Endothelial cell of umbilical vein (primary cell): ENCODE measurements at regions not wholly inside any gene's neighbourhood (a gene's known extent, or its start where the extent isn't known, plus 50 kb on each side); places are given as distances from the start of the nearest gene placed in this dataset.

Source experiments
- POLR2A ChIP-seq: IDR thresholded peaks from 2 replicates; pipeline ENCODE4 v1.6.1; 2012; ENCODE audit warnings: low read depth, mild to moderate bottlenecking, control low read depth, low read length
- TF ChIP-seq, protein P1 (sequence below), 2 donors: IDR thresholded peaks; 1 replicate in 1 of 2; 2 replicates in 1 of 2; pipeline ENCODE4 v1.5.1; 2011; ENCODE audit warnings: low read length in 2 of 2, mild to moderate bottlenecking in 2 of 2, moderate library complexity in 2 of 2, control low read depth in 1 of 2, inconsistent platforms in 1 of 2, low read depth in 1 of 2; ENCODE audit not compliant: insufficient read depth in 1 of 2; ENCODE audit errors: extremely low read depth in 1 of 2

DNA sequence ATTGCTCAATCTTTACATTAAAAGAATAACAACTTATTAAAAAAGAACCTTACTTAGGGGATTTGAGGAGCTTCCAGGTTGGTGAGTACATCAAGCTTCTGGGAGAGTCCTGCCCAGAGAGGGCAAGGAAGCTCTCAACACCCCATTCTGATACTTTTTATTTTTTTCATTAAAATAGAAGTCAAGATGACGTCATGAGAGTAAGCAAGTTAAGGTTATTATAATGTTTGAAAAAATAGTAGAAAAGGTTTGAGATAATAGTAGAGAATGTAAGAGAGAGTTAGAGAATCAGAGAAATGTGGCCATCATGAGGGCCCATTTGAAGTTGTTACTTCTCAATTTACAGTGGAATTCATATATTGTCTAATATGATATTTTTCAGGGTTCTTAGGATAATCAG, 221.0 kb upstream of the SLC16A7 start:
- no peak for TF ChIP-seq POLR2A
- TF ChIP-seq, protein P1, sequence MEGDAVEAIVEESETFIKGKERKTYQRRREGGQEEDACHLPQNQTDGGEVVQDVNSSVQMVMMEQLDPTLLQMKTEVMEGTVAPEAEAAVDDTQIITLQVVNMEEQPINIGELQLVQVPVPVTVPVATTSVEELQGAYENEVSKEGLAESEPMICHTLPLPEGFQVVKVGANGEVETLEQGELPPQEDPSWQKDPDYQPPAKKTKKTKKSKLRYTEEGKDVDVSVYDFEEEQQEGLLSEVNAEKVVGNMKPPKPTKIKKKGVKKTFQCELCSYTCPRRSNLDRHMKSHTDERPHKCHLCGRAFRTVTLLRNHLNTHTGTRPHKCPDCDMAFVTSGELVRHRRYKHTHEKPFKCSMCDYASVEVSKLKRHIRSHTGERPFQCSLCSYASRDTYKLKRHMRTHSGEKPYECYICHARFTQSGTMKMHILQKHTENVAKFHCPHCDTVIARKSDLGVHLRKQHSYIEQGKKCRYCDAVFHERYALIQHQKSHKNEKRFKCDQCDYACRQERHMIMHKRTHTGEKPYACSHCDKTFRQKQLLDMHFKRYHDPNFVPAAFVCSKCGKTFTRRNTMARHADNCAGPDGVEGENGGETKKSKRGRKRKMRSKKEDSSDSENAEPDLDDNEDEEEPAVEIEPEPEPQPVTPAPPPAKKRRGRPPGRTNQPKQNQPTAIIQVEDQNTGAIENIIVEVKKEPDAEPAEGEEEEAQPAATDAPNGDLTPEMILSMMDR (IDR thresholded peaks at IDR 0.05; ENCODE audit: extremely low read depth in 1 of 2, insufficient read depth in 1 of 2, low read depth in 1 of 2, low read length in 2 of 2): no peak
